Peyer's patch (tissue), 4 donors: ENCODE measurements at regions not wholly inside any gene's neighbourhood (a gene's known extent, or its start where the extent isn't known, plus 50 kb on each side); places are given as distances from the start of the nearest gene placed in this dataset.

Experiments
- CTCF ChIP-seq, 6 experiments: fragments of 450-650 bp in 4 of 6; fragments of 200-600 bp in 2 of 6; sonication (generic) in 1 of 6; IDR thresholded peaks; one replicate each; pipeline ENCODE4 v1.5.1; 2017 to 2019; ENCODE audit warnings: antibody characterized with exemption in 6 of 6, mild to moderate bottlenecking in 3 of 6, moderate library complexity in 1 of 6
- POLR2A ChIP-seq, 2 donors: fragments of 450-650 bp; IDR thresholded peaks; one replicate each; pipeline ENCODE4 v1.5.1; 2017; ENCODE audit warnings: antibody characterized with exemption in 2 of 2, mild to moderate bottlenecking in 2 of 2, moderate library complexity in 2 of 2

- no peak for TF ChIP-seq CTCF (IDR thresholded peaks at IDR 0.05)
- no peak for TF ChIP-seq POLR2A (IDR thresholded peaks at IDR 0.05)
Measured at GRCh38 chr6:168229368-168229752, 90.2 kb downstream of the DACT2 start.
